A549 (cell line): ENCODE measurements at regions not wholly inside any gene's neighbourhood (a gene's known extent, or its start where the extent isn't known, plus 50 kb on each side); places are given as distances from the start of the nearest gene placed in this dataset.
"Not testable (repeated sequence)": the region's sequence is repeated elsewhere in the genome, so short reads cannot be mapped to it uniquely, and the experiment has no call there.

Experiments used
- ATAC-seq, 2 experiments: fragments of 200-7000 bp in 1 of 2; fragments of >200 bp in 1 of 2; cut with Nextera tagmentation in 1 of 2; cut with Tn5 transposase in 1 of 2; 3 replicates each; pipeline versions ENCODE4 v1.8.0 to v1.9.1; 2018 to 2020; ENCODE audit warnings: mild to moderate bottlenecking in 1 of 2, moderate library complexity in 1 of 2
- CTCF ChIA-PET: fragments of 300-600 bp; sonication (Branson Sonifier 250); formaldehyde crosslinking; extraction: SDS; loops from one replicate; lab custom pipeline; 2021; ENCODE audit warnings: antibody characterized with exemption, inconsistent platforms; lab: Yijun Ruan, JAX
- POLR2A ChIA-PET: fragments of 350-600 bp; formaldehyde crosslinking; extraction: SDS; loops from one replicate; lab custom pipeline; 2021; ENCODE audit warnings: antibody characterized with exemption, inconsistent platforms; lab: Yijun Ruan, JAX
- DNase-seq, 2 experiments: peaks; one replicate each; pipeline versions ENCODE4 v3.0.0 to v3.0.0-alpha.2; 2011 to 2016; ENCODE audit warnings: low read depth in 1 of 2, low spot score in 1 of 2
- FAIRE-seq: peaks from 2 replicates; lab custom pipeline; 2011; peaks lifted over from hg19 to GRCh38; lab: Jason Lieb, UNC
- H3K27ac ChIP-seq, 2 experiments: fragments of >200 bp; sonication (Bioruptor Twin); formaldehyde crosslinking; 3 replicates each; pipeline ENCODE4 v1.5.1; 2016 to 2017
- H3K4me1 ChIP-seq: fragments of >200 bp; sonication (Bioruptor Twin); formaldehyde crosslinking; 3 replicates; pipeline ENCODE4 v1.6.1; 2016
- H3K4me2 ChIP-seq: fragments of >200 bp; sonication (Bioruptor Twin); formaldehyde crosslinking; 3 replicates; pipeline ENCODE4 v1.6.1; 2016
- H3K4me3 ChIP-seq: fragments of >200 bp; sonication (Bioruptor Twin); formaldehyde crosslinking; 3 replicates; pipeline ENCODE4 v1.5.1; 2016
- H3K9me3 ChIP-seq: fragments of >200 bp; sonication (Bioruptor Twin); formaldehyde crosslinking; 3 replicates; pipeline ENCODE4 v1.6.1; 2016
- ATOH8 ChIP-seq: fragments of 250-450 bp; sonication (Bioruptor Pico); IDR thresholded peaks from 2 replicates; pipeline ENCODE4 v1.5.0; 2020; ENCODE audit warnings: low read depth, mild to moderate bottlenecking, moderate library complexity
- CEBPB ChIP-seq, 2 experiments: fragments of >200 bp in 1 of 2; sonication (Bioruptor Twin) in 1 of 2; formaldehyde crosslinking in 1 of 2; IDR thresholded peaks; 2 replicates each; pipeline ENCODE4 v1.6.1; 2012 to 2016
- CTCF ChIP-seq: fragments of >200 bp; sonication (Bioruptor Twin); formaldehyde crosslinking; IDR thresholded peaks from 3 replicates; pipeline ENCODE4 v1.5.1; 2016
- E2F6 ChIP-seq: IDR thresholded peaks from 2 replicates; pipeline ENCODE4 v1.6.1; 2012; ENCODE audit warnings: low read depth, borderline replicate concordance
- EHF ChIP-seq: fragments of 250-450 bp; sonication (Bioruptor Pico); IDR thresholded peaks from 2 replicates; pipeline ENCODE4 v1.5.0; 2020; ENCODE audit warnings: mild to moderate bottlenecking
- ESRRA ChIP-seq: fragments of 150-350 bp; IDR thresholded peaks from 2 replicates; pipeline ENCODE4 v1.6.1; 2014; ENCODE audit warnings: mild to moderate bottlenecking, low read length, borderline replicate concordance
- FOSB ChIP-seq: fragments of 250-450 bp; sonication (Bioruptor Pico); IDR thresholded peaks from 2 replicates; pipeline ENCODE4 v1.5.0; 2020; ENCODE audit warnings: mild to moderate bottlenecking, moderate library complexity
- HEYL ChIP-seq: fragments of 250-450 bp; sonication (Bioruptor Pico); IDR thresholded peaks from 2 replicates; pipeline ENCODE4 v1.8.0; 2021; ENCODE audit warnings: mild to moderate bottlenecking, moderate library complexity
- HOXA7 ChIP-seq: fragments of 250-450 bp; sonication (Bioruptor Pico); IDR thresholded peaks from 2 replicates; pipeline ENCODE4 v1.5.0; 2020; ENCODE audit warnings: mild to moderate bottlenecking, moderate library complexity
- HOXB5 ChIP-seq: fragments of 250-450 bp; sonication (Bioruptor Pico); IDR thresholded peaks from 2 replicates; pipeline ENCODE4 v1.5.0; 2020; ENCODE audit warnings: mild to moderate bottlenecking, moderate library complexity
- JUN ChIP-seq, 2 experiments: fragments of >200 bp; sonication (Bioruptor Twin); formaldehyde crosslinking; IDR thresholded peaks; 2 replicates in 1 of 2; 3 replicates in 1 of 2; pipeline ENCODE4 v1.6.1; 2016 to 2017
- KDM5A ChIP-seq: fragments of 200-600 bp; sonication (generic); IDR thresholded peaks from 2 replicates; pipeline ENCODE4 v1.6.1; 2016; ENCODE audit warnings: antibody characterized with exemption, mild to moderate bottlenecking
- MAFK ChIP-seq: fragments of 450-650 bp; IDR thresholded peaks from 2 replicates; pipeline ENCODE4 v1.6.1; 2014; ENCODE audit not compliant: partially characterized antibody
- MYC ChIP-seq: IDR thresholded peaks from 2 replicates; pipeline ENCODE4 v1.6.1; 2012; ENCODE audit warnings: mild to moderate bottlenecking, inconsistent platforms, low read length, improper control_type of control experiment, borderline replicate concordance
- NR3C1 ChIP-seq: fragments of >200 bp; sonication (Bioruptor Twin); formaldehyde crosslinking; IDR thresholded peaks from 3 replicates; pipeline ENCODE4 v1.6.1; 2017
- SMC3 ChIP-seq: fragments of >200 bp; sonication (Bioruptor Twin); formaldehyde crosslinking; IDR thresholded peaks from 3 replicates; pipeline ENCODE4 v1.6.1; 2018; ENCODE audit warnings: inconsistent platforms
- SREBF2 ChIP-seq: fragments of 450-650 bp; IDR thresholded peaks from 2 replicates; pipeline ENCODE4 v1.6.1; 2014; ENCODE audit warnings: mild to moderate bottlenecking, moderate library complexity
- TP53 ChIP-seq: fragments of 250-450 bp; sonication (Bioruptor Pico); IDR thresholded peaks from 2 replicates; pipeline ENCODE4 v1.5.0; 2021; ENCODE audit warnings: mild to moderate bottlenecking, moderate library complexity
- ZFP36 ChIP-seq: fragments of 450-650 bp; IDR thresholded peaks from 2 replicates; pipeline ENCODE4 v1.6.1; 2014; ENCODE audit warnings: borderline replicate concordance; ENCODE audit not compliant: partially characterized antibody
- ZNF302 ChIP-seq: fragments of 250-450 bp; sonication (Bioruptor Pico); IDR thresholded peaks from 2 replicates; pipeline ENCODE4 v1.9.0; 2021; ENCODE audit warnings: inconsistent platforms, mild to moderate bottlenecking, moderate library complexity
- ZSCAN20 ChIP-seq: fragments of 250-450 bp; sonication (Bioruptor Pico); IDR thresholded peaks from 2 replicates; pipeline ENCODE4 v1.8.0; 2022; ENCODE audit warnings: mild to moderate bottlenecking, moderate library complexity
- WGBS: methylation state at CpG from one replicate; pipeline ENCODE4 v1.1.6; 2017; ENCODE audit errors: missing lambda C conversion rate; 5-methylcytosine and 5-hydroxymethylcytosine counted together
- TF ChIP-seq, protein P1 (sequence below): fragments of >200 bp; sonication (Bioruptor Twin); formaldehyde crosslinking; IDR thresholded peaks from 2 replicates; pipeline ENCODE4 v1.6.1; 2016
- TF ChIP-seq, protein P2 (sequence below): fragments of 150-350 bp; IDR thresholded peaks from 2 replicates; pipeline ENCODE4 v1.6.1; 2014; ENCODE audit warnings: low read depth, mild to moderate bottlenecking, low read length

DNA sequence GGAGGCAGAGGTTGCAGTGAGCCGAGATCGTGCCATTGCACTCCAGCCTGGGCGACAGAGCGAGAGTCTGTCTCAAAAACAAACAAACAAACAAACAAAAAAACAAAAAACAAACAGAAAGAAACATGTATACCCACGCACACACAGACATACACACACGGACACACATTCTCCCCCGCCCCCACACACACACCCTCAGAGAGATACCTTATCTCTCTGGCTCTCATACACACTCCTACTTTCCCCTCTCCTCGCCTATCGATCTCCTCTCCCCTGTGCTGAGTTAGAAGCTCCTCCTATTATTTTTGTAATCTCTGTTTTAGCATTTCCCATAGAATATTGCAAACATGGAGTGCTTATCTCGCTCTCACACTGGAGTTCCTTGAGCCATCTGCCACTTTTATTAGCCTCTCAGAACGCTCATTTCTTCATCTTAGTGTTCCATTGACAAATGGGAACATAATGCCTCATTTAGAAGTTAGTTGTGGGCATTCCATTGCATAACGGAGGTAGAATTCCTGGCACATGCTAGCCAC lies 144.2 kb upstream of the CITED2 start:
- H3K4me1 ChIP-seq = peaks cover 4% of the 10 kb centered on the region; the same call in 1 of the 3 replicates
- no peak overlapping the region for H3K4me3 ChIP-seq
- no peak overlapping the region for H3K4me2 ChIP-seq
- ATAC-seq (no peak), DNase-seq (no peak), FAIRE-seq (no peak)
- H3K9me3 ChIP-seq = no peaks in the 10 kb centered on the region
- CTCF ChIA-PET = no interaction called here
- H3K27ac ChIP-seq = no peak overlapping the region
- POLR2A ChIA-PET = interaction anchor here (1.0 kb wide), 1 partner anchor 144 kb away, joined by 5 read pairs; the partner anchor contains the start of gene CITED2
- TF ChIP-seq, protein P1, sequence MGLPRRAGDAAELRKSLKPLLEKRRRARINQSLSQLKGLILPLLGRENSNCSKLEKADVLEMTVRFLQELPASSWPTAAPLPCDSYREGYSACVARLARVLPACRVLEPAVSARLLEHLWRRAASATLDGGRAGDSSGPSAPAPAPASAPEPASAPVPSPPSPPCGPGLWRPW = no peak
- TF ChIP-seq KDM5A (no peak), ZSCAN20 (CRISPR knock-in tag) (no peak), TP53 (no peak), EHF (CRISPR knock-in tag) (no peak), JUN (IDR thresholded peaks at IDR 0.05) (no peak), CTCF (no peak), ZNF302 (CRISPR knock-in tag) (no peak), ATOH8 (no peak), ZFP36 (no peak), ESRRA (no peak), CEBPB (IDR thresholded peaks at IDR 0.05) (no peak)
- 89% methylated on average over 12 of the region's 12 CpGs for WGBS

GRCh38 chr6:139517998-139518555 lies 143.6 kb upstream of the CITED2 start:
- WGBS = 93% methylated on average over 13 of the region's 14 CpGs
- H3K4me1 ChIP-seq, H3K4me2 ChIP-seq, DNase-seq, FAIRE-seq, H3K27ac ChIP-seq, H3K9me3 ChIP-seq, CTCF ChIA-PET, ATAC-seq, H3K4me3 ChIP-seq: not testable (repeated sequence)
- POLR2A ChIA-PET = interaction anchor here (1.0 kb wide), 1 partner anchor 144 kb away, joined by 5 read pairs; the partner anchor contains the start of gene CITED2

GRCh38 chr6:139515511-139515910 lies 141.1 kb upstream of the CITED2 start:
- WGBS = 62% methylated on average over 3 of the region's 3 CpGs
- CTCF ChIA-PET = interaction anchor here (0.6 kb wide), 1 partner anchor 1285 kb away, joined by 3 read pairs; no protein-coding TSS in a partner anchor
- peak overlapping the region; percentile 22; the same call in 2 of the 3 replicates for H3K4me2 ChIP-seq
- ATAC-seq = no peak
- no peaks in the 10 kb centered on the region for H3K9me3 ChIP-seq
- no peak for FAIRE-seq
- peaks cover 4% of the 10 kb centered on the region; the same call in 1 of the 3 replicates for H3K4me1 ChIP-seq
- DNase-seq = no peak
- no peak for TF ChIP-seq SMC3
- no peak for TF ChIP-seq KDM5A
- TF ChIP-seq HOXB5 = no peak
- no peak for TF ChIP-seq HOXA7
- TF ChIP-seq, protein P2, sequence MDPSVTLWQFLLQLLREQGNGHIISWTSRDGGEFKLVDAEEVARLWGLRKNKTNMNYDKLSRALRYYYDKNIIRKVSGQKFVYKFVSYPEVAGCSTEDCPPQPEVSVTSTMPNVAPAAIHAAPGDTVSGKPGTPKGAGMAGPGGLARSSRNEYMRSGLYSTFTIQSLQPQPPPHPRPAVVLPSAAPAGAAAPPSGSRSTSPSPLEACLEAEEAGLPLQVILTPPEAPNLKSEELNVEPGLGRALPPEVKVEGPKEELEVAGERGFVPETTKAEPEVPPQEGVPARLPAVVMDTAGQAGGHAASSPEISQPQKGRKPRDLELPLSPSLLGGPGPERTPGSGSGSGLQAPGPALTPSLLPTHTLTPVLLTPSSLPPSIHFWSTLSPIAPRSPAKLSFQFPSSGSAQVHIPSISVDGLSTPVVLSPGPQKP = no peak
- TF ChIP-seq ZNF302 (CRISPR knock-in tag) = no peak
- no peak for TF ChIP-seq HEYL (CRISPR knock-in tag)
- no peak for TF ChIP-seq SREBF2
- TF ChIP-seq MYC = no peak
- TF ChIP-seq TP53 = no peak
- no peak for TF ChIP-seq MAFK
- no peak for TF ChIP-seq E2F6
- TF ChIP-seq NR3C1 = no peak
- no peak for TF ChIP-seq FOSB
- POLR2A ChIA-PET = interaction anchor here (1.6 kb wide), 1 partner anchor 142 kb away, joined by 8 read pairs; the partner anchor contains the start of gene CITED2
- H3K27ac ChIP-seq = no peak overlapping the region
- peak overlapping the region; percentile 27; the same call in 2 of the 3 replicates for H3K4me3 ChIP-seq
